Right atrium auricular region (tissue), 2 donors: ENCODE measurements at regions not wholly inside any gene's neighbourhood (a gene's known extent, or its start where the extent isn't known, plus 50 kb on each side); places are given as distances from the start of the nearest gene placed in this dataset.
"Not testable (repeated sequence)": the region's sequence is repeated elsewhere in the genome, so short reads cannot be mapped to it uniquely, and the experiment has no call there.

Source experiments
- DNase-seq: peaks from one replicate; pipeline ENCODE4 v3.0.0-alpha.2; 2019; ENCODE audit warnings: low spot score
- H3K27ac ChIP-seq, 2 donors: fragments of 200-600 bp; sonication (generic); 1 replicate in 1 of 2; 2 replicates in 1 of 2; pipeline ENCODE4 v1.5.1; 2016 to 2019
- H3K27me3 ChIP-seq, 2 donors: fragments of 200-600 bp; sonication (generic); one replicate each; pipeline versions ENCODE4 v1.5.1 to v1.6.0; 2017 to 2019
- H3K36me3 ChIP-seq: fragments of 200-600 bp; sonication (generic); one replicate; pipeline ENCODE4 v1.5.1; 2016
- H3K4me1 ChIP-seq, 2 donors: fragments of 200-600 bp; sonication (generic); one replicate each; pipeline versions ENCODE4 v1.5.1 to v1.6.0; 2017 to 2019
- H3K4me3 ChIP-seq, 2 donors: fragments of 200-600 bp; sonication (generic); 1 replicate in 1 of 2; 2 replicates in 1 of 2; pipeline ENCODE4 v1.5.1; 2017 to 2019; ENCODE audit warnings: mild to moderate bottlenecking in 1 of 2, moderate library complexity in 1 of 2
- H3K9me3 ChIP-seq, 2 donors: fragments of 200-600 bp; sonication (generic); one replicate each; pipeline ENCODE4 v1.5.1; 2019
- CTCF ChIP-seq, 2 donors: fragments of 200-600 bp; sonication (generic); IDR thresholded peaks; one replicate each; pipeline ENCODE4 v1.5.1; 2019; ENCODE audit warnings: antibody characterized with exemption in 2 of 2

GRCh38 chr2:35125278-35125677 is 1230.3 kb upstream of the CRIM1 start:
- H3K27me3 ChIP-seq, result no peaks in the 10 kb centered on the region
- no peak overlapping the region for H3K27ac ChIP-seq
- H3K4me1 ChIP-seq, result no peaks in the 10 kb centered on the region
- no peaks in the 10 kb centered on the region for H3K9me3 ChIP-seq
- H3K4me3 ChIP-seq, result no peak overlapping the region
- no peak for TF ChIP-seq CTCF (IDR thresholded peaks at IDR 0.05)
- no peak for DNase-seq
- H3K36me3 ChIP-seq, result no peaks in the 10 kb centered on the region

- no peak overlapping the region for H3K27ac ChIP-seq
- no peak for DNase-seq
- no peaks in the 10 kb centered on the region for H3K4me1 ChIP-seq
- H3K36me3 ChIP-seq, result no peaks in the 10 kb centered on the region
- H3K27me3 ChIP-seq, result no peaks in the 10 kb centered on the region
- H3K9me3 ChIP-seq, result peaks cover 0 to 4% of the 10 kb centered on the region in 2 donors
- no peak overlapping the region for H3K4me3 ChIP-seq
- TF ChIP-seq CTCF (IDR thresholded peaks at IDR 0.05), result no peak
Observed at GRCh38 chr2:35116151-35116550, 1239.4 kb upstream of the CRIM1 start.

GRCh38 chr2:35114765-35115164 is 1240.8 kb upstream of the CRIM1 start:
- no peak overlapping the region for H3K27ac ChIP-seq
- no peak for DNase-seq
- H3K27me3 ChIP-seq, result no peaks in the 10 kb centered on the region
- no peak overlapping the region for H3K4me3 ChIP-seq
- H3K36me3 ChIP-seq, result no peaks in the 10 kb centered on the region
- no peaks in the 10 kb centered on the region for H3K4me1 ChIP-seq
- no peak for TF ChIP-seq CTCF (IDR thresholded peaks at IDR 0.05)
- peaks cover 0 to 4% of the 10 kb centered on the region in 2 donors for H3K9me3 ChIP-seq

GRCh38 chr2:35112367-35112766 is 1243.2 kb upstream of the CRIM1 start:
- H3K4me3 ChIP-seq, DNase-seq, H3K27ac ChIP-seq, H3K9me3 ChIP-seq, H3K36me3 ChIP-seq, H3K4me1 ChIP-seq, H3K27me3 ChIP-seq: not testable (repeated sequence)

GRCh38 chr2:35104309-35104708 is 1251.3 kb upstream of the CRIM1 start:
- no peaks in the 10 kb centered on the region for H3K36me3 ChIP-seq
- no peak for TF ChIP-seq CTCF (IDR thresholded peaks at IDR 0.05)

GRCh38 chr2:35099342-35099741 is 1256.2 kb upstream of the CRIM1 start:
- DNase-seq, result no peak
- no peak for TF ChIP-seq CTCF (IDR thresholded peaks at IDR 0.05)
- H3K27ac ChIP-seq, result no peak overlapping the region
- H3K4me1 ChIP-seq, result no peaks in the 10 kb centered on the region
- H3K36me3 ChIP-seq, result no peaks in the 10 kb centered on the region
- H3K27me3 ChIP-seq, result no peaks in the 10 kb centered on the region
- peaks cover 0 to 3% of the 10 kb centered on the region in 2 donors for H3K9me3 ChIP-seq
- H3K4me3 ChIP-seq, result no peak overlapping the region

More at GRCh38 chr2:35104309-35104708, 1251.3 kb upstream of the CRIM1 start:
- peaks cover 0 to 3% of the 10 kb centered on the region in 2 donors for H3K9me3 ChIP-seq
- no peak overlapping the region for H3K27ac ChIP-seq
- no peak overlapping the region for H3K4me3 ChIP-seq
- H3K27me3 ChIP-seq, result no peaks in the 10 kb centered on the region
- no peak for DNase-seq
- no peaks in the 10 kb centered on the region for H3K4me1 ChIP-seq
